Activated CD4-positive, alpha-beta T cell treated with anti-CD3 and anti-CD28 coated beads, Interleukin-2, amount 50 U/mL, for 1 hour (primary cell): ENCODE measurements at regions not wholly inside any gene's neighbourhood (a gene's known extent, or its start where the extent isn't known, plus 50 kb on each side); places are given as distances from the start of the nearest gene placed in this dataset.

Experiments used
- DNase-seq: peaks from one replicate; pipeline ENCODE4 v3.0.0-alpha.2; 2020

DNA sequence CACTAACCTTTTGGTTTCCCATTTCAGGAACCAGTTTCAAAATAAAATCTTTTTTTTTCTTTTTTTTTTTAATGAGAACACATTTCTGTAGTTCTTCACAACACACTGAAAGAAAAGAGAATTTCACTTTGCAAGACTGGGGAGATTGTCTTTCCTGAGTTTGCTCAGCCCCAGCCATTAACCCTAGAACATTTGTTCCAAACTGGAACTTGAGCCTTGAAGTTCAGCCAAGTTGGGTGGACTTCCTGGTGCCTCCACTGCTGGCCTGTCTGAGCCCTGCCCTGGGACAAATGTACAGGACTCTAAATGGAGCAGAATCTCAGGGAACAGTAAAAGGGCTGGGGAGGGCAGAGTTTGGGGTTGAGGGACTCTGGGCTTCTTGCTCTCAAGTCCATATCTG lies 196.4 kb upstream of the LPP start:
- DNase-seq = no peak

DNA sequence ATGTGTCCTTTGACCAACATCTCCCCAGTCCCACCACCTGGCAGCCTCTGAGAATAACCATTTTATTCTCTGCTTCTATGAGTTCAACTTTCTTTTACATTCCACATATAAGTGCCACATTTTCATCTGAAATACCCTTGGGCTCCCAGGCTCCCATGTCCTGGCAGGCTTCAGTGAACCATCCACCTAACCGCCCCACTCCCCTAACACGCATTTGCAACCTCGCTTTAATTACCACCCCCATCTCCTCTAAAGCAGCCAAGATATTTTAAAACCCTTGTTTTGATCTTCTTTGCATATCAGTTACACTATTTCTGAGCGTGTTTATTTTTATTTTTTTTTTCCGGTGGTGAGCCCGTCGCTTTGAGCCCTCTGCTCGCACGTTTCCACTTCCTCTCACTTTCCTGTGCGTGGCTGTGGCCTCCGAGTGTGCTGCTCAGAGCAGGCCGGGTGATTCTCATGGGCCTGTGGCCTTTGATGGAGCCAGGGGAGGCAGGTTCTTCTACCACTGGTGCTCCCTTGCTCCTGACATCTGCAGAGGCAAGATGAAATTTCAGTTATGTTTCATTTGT lies 195.4 kb upstream of the LPP start:
- peak; percentile 60 for DNase-seq

DNA sequence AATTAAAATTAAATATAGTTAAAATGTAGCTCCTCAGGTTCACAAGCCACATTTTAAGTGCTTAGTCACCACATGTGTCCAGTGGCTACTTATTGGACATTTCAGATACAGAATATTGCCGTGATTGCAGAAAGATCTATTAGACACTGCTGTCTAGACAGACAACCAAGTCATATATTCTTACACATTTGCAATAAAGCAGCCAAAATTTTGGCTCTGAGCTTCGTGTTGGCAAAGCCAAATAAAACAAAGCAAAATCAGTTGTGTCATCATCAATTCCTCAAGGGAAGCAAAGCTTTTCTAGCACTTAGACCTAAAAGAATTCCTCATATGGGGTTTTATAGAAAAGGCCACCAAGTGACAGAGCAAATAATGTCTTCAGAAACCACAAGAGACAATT lies 193.1 kb upstream of the LPP start:
- no peak for DNase-seq

DNA sequence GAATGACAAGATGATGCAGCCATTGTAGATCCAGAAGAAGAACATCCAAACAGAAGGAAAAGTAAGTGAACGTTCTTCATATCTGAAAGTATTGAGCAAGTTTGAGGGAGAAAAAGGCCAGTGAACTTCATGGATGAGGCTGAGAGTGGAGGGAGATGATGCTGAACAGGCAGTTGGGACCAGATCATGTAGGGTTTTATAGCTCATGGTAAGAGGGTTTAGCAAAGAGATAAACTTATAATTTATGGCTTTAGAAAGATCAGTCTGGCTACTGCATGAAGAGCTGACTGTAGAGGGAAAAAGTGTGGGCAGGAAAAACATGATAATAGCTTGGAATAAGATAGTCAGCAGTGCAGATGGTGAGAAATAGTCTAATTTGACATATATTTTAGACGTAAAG lies 192.6 kb upstream of the LPP start:
- no peak for DNase-seq

DNA sequence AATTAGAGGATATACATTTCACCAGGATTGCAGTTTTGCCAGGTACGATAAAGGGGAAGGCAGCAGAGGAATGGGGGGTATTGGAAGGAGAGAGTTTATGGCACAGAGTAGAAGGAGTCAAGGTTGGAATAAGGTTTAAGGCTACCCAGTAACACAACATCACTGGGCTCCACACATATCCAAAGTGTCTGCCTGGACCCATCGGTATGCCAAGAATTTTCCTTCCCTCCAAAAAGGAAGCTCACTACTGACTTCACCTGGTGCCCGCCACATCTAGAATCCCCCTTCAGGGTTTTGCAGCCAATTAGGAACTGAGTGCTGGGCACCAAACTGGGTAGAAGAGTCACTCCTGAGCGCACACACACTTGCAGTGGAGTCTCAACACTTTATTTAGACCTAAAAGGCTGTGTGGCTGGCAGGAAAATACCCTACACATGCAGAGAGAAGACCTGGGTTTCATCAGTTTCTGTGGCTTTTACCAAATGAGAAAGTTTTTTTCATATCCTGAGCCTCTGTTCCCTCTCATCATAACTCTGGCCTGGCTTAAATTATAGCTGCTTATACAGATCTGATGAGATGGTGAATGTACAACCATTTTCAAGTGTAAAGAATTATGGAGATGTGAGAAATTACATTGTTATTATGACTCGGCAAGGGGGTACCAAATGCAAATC lies 190.8 kb upstream of the LPP start:
- no peak for DNase-seq

DNA sequence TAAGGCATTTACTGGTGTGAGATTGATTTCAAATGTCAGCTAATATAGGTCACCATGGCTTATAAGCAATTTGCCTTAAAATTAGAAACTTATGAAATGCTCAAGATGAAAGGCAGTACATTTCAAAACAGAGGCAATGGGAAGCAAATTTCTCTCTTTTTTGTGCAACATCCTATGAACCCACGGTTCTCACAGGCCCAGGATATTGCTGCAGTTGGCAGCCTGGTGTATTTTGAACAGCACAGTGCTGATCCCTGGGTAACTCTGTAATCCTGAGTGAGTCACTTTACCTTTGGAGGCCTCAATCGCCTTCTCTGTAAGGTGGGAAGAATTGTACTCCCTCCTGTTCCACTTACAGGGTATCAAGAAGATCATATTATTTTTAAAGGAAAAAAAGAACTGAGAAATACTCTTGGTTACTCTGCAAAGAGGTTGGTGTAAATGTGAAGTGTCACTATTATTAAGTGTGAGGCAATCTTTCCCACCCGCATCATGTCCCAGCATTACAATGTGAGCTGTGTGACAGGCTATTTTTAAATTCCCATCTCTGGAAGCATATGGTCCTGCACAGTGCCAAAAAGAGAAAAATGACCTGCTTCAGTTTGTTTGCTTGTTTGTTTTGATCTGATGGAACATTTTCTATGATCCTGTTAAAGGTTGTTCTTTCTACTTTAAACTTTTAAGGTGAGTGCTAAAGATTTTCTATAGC lies 190.1 kb upstream of the LPP start:
- no peak for DNase-seq

DNA sequence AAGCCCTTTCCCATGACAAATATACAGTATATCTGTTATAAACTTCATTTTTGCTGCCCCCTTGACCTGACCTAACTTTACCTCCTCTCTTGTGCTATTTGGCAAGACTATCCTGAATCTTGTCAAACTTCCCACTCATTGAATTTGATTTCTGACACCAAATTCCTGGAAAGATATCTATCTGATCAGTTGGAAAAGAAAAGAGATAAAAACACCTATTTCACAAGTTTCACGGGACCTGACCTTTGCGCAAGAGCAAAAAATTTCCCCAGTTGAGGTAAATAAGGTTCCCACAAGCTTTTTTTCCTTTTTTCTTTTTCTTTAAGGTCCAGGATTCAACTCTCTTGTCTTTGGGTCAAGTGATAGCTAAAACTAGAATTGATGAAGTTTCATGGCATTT lies 189.2 kb upstream of the LPP start:
- no peak for DNase-seq

DNA sequence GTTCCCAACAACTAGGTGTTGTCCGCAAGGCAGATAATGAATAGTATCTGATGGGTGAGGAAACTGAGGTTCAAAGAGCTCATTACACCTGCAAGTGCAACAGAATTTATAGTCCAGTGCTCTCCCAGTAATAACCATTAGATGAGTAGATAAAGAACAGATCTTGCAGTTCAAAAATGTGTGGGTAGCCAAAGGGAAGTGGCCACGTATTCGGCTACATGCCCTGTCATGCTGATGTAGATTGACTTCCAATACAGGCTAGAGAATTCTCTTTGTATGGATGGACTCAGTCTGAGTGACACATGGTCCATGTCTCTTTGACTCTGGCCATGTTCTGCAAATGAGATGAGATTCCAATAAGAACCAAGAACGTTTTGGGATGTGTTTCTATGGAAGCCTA lies 187.9 kb upstream of the LPP start:
- DNase-seq = no peak

DNA sequence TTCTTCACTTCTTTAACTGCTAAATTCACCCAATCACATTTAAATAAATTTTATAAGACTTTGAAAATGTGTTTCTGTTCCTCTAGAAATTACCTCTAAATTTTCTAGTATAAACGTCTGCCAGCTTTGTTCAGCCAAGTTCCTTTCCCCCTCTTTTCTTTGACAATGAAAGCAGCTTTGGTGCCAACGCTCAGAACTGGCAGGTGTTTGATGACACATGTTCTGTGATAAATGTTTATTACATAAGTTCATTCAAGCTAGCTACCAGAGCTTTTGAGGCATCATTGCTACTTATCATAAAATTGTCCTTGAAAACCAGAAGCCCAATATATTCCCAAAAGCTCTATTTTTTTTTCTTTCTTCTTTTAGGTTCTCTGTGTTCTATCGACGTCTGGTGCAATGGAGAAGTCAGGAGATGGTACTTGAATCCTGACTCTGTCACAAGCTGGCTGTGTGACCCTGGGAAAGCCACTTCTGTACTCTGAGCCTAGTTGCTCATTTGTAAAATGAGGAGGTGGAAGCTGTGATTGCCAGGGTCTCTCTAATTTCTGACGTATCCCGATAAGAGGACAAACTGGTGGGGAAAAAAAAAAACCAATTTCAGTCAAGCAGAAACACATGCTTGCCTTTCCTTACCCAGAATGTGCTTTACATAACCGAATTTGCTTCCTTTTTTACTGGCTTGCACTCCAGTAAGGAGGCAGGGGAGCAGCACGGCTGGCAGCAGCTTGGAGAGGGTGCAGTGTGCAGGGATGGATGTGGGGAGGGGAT lies 187.1 kb upstream of the LPP start:
- DNase-seq = no peak

DNA sequence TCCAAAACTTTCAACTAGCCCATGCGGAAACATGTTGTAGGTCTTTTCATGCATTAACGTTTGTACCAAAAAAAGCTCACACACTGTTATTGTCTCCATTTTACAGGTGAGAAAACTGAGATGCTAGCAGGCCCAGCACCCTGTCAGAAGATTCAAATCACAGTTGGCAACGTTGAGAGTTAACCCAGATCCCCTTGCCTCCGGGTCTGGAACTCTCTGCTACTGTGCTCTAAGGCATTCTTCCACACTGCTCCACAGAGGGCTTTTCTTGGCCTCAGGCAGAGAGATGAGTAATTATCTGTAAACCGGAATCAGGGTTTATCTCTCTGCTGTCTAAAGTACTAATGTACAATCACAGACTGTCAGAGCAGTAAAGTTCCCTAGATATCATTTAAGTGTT lies 186.0 kb upstream of the LPP start:
- no peak for DNase-seq

DNA sequence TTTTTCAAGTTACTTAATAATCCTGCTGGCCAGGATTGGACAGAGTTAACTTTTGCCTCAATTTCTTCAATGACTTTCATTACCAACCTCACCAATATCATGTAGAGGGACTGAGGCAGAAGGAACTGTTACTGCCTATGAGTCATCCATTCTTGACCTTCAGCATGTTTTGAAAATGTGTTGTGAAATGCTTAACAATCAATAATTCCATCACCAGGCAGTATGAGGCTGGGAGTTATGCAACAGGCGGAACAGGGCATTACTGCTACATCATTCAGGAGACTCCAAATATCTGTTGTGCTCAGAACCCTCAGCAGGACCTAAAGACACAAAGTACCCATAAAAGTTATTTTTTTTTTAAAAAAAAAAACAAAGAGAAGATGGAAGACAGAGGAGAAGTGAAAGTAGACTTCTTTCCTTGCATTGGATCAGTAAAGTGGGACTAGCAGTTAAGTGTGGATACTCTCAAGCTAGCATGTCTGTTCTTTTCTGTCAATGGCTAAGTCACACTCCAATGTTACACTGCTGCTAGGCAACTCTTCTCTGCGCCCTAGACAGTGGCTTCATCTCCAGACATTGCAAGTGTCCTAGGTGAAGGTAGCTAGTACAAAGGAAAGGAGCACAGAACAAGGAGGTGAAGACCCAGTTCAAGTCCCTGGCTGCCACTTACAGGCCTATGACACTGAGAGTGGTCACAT lies 184.9 kb upstream of the LPP start:
- no peak for DNase-seq

DNA sequence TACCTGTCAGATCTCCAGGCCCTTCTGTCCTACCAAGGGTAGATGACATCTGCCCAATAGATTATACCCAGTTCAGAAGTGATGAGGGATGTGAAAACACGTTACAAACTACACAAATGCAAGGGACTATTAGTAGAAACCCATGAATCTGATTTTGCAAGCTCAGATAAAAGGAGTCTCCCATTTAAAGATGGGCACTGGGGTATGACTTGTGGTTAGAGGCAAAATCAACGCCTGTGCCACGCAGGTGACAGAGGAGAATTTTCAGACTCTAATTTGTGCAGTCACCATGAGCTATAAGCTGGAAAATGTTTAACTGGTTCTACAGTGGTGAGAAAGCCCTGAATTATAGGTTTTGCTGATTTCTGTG lies 184.4 kb upstream of the LPP start:
- no peak for DNase-seq

DNA sequence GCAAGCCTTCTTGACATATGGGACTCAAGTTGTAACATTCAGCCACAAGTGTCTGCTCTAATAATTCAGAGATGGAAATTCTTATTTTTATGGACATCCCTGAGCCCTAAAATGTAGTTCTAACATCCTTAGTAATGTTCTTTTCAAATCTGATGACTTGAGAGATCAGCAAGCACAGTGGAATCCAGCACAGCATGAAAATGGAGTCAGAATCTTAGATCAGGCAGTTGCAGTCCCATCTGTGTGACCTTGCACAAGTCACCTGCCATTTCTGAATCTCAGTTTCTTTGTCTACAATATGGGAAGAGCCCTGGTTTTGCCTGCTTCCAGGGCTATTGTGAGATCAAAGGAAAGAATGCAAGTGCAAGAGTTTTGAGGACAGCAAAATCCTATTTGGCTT lies 183.9 kb upstream of the LPP start:
- no peak for DNase-seq

DNA sequence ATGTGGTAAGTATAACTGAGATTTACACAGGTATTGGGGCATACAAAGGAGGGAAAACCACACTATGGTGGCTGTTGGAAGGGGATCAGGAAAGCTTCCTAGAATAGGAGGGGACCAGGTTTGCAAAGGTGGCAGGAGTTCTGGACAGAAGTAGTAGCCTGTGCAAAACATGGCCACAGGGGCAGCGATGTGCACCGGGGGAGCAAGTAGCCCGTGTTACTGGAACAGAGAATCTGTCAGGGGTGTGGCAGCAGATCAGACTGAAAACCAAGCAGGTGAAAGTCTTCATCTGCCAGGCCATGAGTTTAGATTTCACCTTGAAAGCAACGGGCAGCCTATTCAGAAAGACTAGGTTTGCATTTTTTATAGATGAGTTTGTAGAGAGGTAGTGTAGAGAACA lies 182.3 kb upstream of the LPP start:
- no peak for DNase-seq

DNA sequence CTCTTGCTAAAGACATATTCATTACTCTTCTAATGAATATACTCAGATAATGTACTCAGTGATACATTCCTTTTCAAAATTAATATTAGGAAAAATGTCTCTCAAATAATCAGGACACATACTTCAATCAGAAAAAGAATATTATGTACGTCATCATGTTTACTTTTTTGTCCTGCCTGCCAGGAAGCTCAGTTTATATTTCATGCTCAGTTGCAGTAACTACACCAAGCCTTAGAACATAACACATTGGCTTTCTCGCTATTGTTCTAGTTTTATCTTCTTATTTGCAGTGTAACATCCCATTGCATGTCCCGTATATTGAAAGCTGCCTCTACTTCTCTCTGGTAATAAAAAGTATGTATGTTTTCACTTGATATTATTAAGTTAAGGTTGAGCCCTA lies 181.5 kb upstream of the LPP start:
- no peak for DNase-seq

DNA sequence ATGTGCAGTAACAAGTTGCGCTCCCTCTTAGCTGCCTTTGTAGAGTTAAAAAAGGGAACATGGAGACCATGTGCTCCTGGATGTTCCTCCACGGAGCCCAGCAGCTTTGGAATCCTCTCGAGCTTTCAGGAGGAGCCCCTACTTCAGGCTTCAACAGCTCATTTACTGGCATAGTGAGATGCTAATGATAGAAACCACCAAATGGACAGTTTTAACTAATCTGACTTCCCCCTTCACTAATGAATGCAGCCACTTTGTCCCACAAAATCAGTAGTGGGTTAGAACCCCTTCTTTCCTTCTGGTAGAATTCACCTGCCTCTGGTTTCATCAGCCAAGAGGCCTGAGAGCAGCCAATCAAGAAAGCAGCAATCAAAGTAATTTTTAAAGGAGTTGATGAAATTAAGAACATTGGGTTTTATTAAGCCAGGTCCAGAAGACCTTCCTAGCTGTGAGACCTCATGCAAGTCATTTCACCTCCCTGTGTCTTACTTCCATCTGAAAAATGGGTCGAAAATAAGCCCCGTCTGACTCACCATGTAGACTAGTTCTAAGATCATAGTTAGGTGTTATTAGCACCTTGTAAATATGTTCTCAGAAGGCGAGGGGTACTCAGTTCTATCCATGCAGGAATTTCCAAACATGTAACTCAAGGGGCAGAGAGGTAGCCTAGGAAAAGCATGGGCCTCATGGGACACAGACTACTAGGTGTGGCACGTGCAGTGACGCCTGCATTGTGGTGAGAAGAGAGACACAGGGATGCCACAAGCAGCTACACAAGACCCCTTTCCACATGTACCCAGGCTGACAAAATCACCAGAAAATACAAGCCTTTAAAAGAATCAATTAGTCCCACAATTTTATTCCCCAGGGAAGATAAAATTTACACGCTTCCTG lies 179.7 kb upstream of the LPP start:
- peak; percentile 14 for DNase-seq

DNA sequence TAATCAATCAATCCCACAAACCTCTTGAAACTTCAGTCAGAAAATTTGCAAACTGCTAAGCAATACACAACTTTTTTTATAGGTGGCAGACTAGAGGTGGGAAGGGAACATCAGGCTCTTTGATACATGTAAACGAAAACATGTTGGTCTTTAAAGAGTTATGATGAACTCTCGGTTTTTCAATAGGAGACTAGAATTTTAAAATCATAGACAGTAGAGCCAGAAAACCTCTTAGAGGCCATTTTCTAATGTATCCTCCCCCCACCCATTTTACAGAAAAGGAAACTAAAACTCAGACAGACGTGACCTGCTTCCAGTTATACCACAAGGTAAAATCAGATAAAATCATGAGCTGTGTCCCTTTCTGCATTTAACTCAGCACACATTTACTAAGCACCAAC lies 179.1 kb upstream of the LPP start:
- DNase-seq = no peak

DNA sequence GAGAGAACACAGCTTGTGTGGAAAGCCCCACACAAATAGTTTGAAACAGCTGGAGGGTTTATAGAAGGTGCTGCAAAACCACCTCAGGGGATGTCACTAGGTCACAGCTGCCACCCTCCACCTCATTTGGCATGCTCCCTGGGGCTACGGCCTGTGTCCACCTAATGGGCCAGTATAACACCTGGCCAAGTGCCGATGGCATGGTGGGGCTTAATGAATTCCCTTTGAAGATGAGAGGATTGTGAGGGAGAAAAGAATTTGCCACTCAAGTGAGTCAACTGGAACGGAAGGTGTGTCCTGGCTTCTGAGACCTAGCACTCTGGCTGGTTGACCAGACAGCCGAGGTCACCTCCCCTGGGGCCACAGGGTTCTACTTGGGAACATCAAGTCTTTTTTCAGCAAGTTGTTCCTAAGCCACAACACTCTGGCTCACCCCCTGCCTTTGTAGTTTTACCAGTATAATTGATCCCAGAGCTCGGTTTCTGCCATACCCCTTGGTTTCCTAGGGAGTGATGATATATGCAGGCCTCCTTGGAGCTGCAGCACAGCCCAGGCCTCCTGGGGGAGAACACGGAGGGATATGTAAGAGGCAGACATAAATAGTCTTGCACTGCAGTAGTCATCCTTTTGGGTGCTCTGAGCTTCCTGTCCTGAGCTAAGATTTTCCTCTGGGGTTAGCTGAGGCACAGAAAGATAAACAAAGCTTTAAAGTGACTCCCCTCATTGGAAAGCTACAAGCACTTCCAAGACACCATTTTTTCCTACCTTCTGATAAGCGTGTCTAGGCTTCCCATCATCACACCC lies 178.2 kb upstream of the LPP start:
- DNase-seq = no peak

DNA sequence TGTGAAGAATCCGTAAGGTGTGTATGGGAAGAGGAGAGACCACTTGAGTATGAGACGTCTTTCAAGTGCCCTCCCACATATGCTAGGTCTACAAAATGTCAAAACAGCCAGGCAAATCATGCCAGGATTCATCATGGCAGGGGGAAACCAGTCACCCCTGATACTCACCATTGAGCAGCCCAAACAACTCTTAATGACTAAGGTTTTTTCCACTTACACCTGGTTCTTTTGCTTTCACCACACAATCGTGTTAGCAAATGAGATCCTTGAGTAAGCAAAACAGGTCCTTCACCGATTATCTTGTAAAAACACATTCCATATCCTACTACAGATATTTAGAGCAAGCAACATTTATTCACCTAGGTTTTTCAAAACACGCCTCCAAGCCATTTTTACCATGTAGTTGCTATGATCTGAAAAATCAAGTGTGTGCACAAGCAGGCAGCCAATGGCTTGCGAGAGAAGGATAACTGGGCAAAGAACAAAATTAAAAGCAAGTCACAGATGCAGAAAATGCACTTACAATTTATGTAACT lies 177.5 kb upstream of the LPP start:
- no peak for DNase-seq

DNA sequence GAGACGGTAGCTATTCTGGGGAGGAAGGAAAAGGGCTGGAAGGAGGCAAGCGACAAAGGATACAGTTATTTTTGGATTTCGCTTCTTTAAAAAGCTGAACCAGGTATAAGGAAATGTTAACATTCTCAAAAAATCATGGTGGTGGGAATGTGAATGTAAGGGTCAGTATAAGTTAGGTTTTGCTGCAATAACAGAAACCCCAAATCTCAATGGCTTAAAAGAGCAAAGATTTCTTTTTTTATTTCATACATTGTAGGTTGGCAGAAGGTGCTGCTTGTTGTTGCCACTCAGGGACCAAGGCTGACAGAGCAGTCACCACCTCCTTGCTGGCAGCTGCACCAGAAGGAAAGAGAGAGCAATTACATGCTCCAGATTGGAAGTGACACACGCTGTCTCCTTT lies 176.3 kb upstream of the LPP start:
- DNase-seq = no peak

DNA sequence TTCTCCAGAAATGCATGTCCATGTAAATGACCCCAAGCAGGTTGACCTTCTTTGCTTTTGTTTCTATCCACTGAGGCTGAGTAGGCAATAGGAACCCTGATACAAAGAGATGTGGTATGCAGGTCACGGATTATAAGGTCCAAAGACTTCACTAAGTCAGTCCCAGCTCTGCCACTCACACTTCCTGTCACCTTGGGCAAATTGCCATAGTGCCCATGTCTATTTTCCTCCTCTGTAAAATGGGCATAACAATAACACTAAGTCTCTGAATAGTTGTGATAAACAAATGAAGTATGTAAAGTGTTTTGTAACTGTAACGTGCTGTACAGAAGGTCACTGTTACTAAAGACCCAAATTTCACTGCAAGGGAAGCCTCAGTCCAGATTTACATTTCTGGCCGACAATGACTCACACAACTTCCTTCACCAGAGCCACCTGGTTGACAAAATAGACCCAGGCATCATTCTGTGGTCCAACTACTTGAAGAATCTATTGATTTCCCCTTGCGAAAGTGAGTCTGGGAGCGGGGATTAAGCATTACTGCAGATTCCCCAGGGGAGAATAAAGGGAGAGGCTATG lies 175.4 kb upstream of the LPP start:
- DNase-seq = no peak
